Tibial nerve (tissue), 3 donors: ENCODE measurements at regions not wholly inside any gene's neighbourhood (a gene's known extent, or its start where the extent isn't known, plus 50 kb on each side); places are given as distances from the start of the nearest gene placed in this dataset.

Experiments
- CTCF ChIP-seq, 5 experiments: fragments of 200-600 bp in 3 of 5; fragments of 450-650 bp in 2 of 5; sonication (generic) in 3 of 5; IDR thresholded peaks; one replicate each; pipeline ENCODE4 v1.5.1; 2016 to 2019; ENCODE audit warnings: antibody characterized with exemption in 5 of 5, mild to moderate bottlenecking in 3 of 5, moderate library complexity in 2 of 5
- POLR2A ChIP-seq, 2 donors: fragments of 450-650 bp; IDR thresholded peaks; one replicate each; pipeline ENCODE4 v1.6.1; 2017; ENCODE audit warnings: antibody characterized with exemption in 2 of 2, mild to moderate bottlenecking in 2 of 2, moderate library complexity in 2 of 2

- TF ChIP-seq CTCF (IDR thresholded peaks at IDR 0.05) (no peak), POLR2A (IDR thresholded peaks at IDR 0.05) (no peak)
These were observed 216.5 kb downstream of the BLID start for GRCh38 chr11:121899520-121899919.
